ENCODE measurements at regions not wholly inside any gene's neighbourhood (a gene's known extent, or its start where the extent isn't known, plus 50 kb on each side); places are given as distances from the start of the nearest gene placed in this dataset.

DNA sequence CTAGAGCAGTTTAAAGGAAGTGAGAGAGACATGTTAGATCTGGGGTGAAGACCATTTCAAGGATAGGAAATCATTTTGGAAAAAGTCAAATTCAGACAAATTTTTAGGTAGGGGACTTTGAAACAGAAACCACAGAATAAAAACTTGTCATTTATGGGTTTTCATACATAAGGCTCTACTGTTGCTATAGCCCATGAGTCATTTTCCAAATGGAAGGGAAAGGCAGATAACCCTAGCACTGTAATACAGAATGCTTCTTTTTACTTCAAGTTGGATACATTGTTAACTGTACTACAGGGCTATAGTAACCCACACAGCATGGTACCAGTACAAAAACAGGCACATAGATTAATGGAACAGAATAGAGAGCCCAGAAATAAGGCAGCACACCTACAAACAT is 455.4 kb downstream of the EBF1 start:
- DNase-seq, result no peak
- intact Hi-C loops (cut with DNase I), result no loop called here
- ATAC-seq, result no peak

DNA sequence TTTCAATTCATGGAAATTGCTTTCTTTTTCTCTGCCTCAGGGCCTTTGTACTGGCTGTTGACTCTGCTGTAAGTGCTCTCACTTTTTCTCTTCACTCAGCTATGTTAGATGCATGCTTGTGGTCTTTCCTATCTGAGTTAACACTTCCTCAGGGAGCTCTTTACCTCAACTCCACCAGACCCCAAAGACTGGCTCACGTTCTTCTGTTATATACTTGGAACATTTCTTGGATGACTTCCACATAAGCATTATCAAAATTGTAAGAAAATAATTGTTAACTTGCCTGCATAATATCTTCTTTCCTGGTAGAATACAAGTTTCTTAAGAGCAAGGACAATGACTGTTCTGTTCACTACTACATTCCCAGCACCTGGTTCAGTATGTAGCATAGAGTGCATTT is 455.9 kb downstream of the EBF1 start:
- intact Hi-C loops (cut with DNase I), result no loop called here
- ATAC-seq (no peak), DNase-seq (no peak)

DNA sequence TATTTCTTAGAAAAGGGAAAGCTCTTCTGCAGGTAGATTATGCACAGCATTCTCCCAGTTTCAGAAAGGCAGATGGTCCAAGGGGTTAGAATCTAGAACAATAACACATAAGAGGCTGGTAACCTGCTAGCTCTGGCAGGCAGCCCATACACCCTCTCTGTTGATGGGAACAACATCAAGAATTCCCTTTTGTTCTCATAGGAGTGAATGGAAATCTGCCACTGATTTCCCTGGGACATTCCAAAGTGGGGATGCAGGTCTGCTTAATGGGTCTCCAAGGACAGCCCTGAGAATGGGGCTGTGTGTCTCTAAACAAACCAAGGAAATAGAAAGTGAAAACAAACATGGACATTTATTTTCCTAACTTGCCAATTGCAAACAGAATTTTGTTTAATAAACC is 456.8 kb downstream of the EBF1 start:
- intact Hi-C loops (cut with DNase I), result no loop called here
- ATAC-seq, result peak; percentile 27 to 40
- no peak for DNase-seq

DNA sequence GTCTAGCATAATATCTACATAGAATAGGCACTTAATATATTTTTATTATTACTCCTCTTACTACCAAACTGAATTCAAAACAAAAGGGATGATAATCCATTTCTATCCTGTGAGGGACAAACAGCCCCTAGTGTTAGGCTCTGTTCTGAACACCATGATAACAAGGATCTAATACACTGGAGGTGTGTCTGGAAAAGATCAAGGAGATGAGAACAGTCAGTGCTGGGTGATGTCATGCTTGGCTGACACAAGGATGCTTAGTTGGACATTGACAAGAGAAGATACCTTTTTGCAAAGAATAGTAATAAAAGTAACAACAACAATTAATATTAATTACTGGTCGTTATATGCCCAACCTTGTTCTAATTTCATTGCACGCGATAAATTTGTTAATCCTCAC is 458.7 kb downstream of the EBF1 start:
- intact Hi-C loops (cut with DNase I), result no loop called here
- no peak for DNase-seq
- no peak for ATAC-seq

DNA sequence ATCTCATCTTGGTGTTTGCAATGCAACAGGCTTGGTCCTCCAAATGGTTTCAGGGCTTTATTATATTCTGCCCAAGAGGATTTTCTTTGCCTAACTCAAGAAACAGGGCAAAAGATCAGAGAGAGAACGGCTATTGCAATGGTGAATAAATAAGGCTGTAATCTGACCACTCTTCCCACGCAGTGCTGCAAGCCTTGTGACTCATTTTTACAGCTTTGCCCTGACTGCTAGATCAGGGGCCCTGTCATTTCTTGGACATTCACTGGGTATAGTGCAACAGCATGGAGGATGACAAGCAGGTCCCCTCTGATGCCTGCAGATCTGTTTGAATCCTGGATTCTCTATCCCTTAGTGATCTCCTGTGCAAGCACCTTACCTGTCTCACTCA is 459.1 kb downstream of the EBF1 start:
- intact Hi-C loops (cut with DNase I), result no loop called here
- ATAC-seq (no peak), DNase-seq (no peak)

DNA sequence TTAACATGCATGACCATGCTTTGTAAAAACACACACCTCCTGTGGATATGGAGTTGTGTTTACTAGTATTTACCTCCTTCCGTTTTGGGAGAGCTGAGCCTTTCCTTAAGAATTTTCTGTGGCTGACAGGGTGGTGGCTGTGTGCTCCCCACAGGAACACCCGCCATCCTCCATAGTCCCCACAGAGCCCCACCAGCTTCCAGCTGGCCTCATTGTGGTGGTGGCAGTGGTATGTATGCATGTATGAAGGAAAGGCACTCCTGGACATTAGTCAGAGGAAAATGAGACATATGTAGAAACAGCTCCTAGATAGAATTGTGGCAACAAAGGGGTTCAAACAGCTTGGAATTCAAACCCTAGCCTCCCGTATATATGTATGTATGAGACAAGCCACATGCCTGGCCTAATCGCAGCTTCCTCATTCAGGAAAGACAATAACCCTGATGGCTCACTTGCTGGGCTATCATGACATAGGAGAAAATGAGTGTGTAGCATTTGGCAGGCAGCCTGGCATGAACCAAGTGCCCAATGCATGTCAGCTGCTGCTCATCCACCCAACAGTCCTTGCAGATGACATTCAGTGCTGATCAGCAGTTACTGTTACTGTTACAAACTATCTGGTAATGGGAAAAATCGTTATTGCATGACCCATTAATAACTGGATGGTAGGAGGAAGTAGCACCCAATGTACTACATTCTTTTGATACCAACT is 459.7 kb downstream of the EBF1 start:
- DNase-seq (no peak), ATAC-seq (no peak)
- intact Hi-C loops (cut with DNase I), result no loop called here

DNA sequence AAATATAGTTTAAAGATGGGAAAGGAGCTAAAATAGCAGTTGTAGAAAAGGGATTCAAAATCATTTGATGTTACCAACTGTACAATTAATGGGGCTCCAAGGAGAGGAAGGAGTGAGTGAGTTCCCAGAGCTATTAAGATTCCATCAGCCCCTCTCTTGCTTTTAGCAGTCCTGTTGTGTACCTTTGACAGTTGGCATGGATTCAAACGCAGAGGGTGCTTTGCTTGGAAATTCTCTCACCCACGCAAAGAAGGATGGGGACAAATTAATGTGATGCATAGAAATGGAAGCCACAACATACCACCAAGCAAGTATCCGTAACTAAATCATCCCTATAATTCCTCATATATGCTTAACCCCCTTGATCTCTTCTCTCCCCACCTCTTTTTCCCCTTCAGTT is 461.3 kb downstream of the EBF1 start:
- intact Hi-C loops (cut with DNase I), result no loop called here
- ATAC-seq, result no peak
- no peak for DNase-seq

DNA sequence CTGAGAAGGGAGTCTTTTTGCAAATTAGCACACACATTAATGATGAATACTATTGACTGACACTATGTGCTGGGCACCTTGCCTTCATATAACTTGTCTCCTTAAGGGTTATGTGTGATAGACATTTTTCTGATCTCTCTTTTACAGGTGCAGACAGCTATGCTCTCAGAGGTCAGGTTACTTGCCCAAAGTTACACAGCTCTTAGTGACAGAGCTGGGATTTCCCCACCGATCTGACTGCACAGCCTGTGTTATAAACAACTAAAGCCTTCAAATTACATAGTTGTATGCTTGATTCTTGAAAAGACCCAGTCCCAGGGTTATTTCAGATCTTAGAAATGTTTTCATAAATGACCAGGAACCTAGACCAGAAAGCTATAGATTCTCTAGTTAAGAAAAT is 462.7 kb downstream of the EBF1 start:
- no peak for ATAC-seq
- no peak for DNase-seq
- intact Hi-C loops (cut with DNase I), result no loop called here

DNA sequence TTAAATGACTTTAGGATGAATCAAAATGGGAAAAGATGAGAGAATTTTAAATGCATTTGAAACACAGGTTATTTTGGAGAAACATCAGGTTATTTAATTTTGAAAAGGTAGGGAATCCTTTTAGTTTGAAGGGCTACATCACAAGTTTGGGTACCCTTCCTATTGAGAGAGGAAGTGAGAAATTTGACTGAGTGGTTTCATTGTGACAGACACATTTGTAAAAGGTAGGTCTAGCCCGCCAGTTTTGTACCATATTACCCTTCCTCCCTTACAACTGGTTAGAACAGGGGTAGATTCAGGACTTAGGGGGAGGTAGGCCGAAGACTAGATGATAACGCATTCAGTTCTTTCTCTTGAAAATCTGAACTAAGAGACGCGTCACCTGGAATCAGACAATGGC is 464.2 kb downstream of the EBF1 start:
- DNase-seq, result no peak
- ATAC-seq, result no peak
- intact Hi-C loops (cut with DNase I), result no loop called here

DNA sequence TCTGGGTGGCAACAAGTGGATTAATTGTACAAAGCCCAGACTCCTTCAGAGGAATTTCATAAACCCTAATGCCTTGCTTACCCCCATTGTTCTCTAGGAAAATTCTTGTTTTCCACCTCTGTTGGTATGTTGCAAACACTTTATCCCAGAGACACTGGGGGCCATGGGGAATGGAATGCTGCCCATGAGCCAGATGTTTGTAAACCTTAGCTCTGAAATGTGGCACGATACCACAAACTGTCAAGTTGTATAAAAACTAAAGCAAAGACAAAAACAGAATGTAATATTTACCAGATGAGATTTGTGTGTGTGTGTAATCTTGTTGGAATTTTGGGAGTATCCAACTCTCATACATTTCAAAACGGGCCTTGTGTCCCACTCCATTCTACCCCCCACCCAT is 465.0 kb downstream of the EBF1 start:
- DNase-seq, result no peak
- intact Hi-C loops (cut with DNase I), result no loop called here
- no peak for ATAC-seq

DNA sequence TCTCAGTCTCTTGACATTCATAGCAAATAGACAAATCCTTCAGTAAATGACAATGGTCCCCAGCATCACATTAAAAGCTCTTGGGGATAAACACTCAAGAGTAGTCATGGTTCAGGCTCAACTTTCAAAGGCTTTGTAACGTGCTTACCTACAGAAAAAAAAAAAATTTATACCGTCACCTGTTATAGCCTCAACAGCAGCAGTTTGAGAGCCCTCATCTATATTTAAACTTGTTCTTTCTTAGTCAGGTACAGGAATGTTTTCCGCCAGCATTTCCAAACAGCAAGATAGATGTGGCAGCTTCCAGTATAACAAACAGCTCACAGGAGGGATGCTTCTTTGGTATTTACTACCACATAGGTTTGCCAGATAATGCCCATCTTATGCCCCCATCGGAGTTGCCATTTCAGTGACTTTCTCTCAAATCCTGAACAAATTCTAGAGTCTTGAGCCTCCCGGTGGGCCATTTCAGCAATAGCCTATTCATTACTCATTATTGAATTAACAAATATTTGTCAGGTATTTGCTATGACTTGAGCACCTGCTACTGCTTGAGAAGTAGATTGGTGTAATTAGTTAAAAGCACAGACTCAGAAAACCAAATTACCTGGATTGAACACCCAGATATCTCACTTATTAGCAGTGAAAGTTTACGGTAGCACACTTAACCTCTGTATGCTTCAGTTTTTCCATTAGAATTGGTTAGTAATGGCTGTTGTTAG is 470.0 kb downstream of the EBF1 start:
- intact Hi-C loops (cut with DNase I), result no loop called here
- ATAC-seq (no peak), DNase-seq (no peak)

DNA sequence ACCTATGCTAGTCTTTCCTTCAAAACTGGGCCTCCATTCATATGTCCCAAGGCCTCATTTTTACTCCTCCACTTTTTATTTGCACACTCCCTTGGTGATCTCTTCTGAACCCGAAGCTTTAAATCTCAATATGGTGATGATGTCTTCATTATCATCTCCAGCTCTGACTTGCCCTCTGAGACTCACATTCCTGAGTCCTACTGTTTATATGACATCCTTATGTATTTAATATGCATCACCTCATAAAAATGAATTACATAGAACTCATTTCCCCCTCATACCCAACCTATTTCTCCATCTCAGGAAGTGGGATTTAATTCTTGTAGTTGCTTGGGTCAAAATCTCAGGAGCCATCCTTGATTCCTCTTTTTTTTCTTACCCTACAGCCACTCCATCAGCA is 473.0 kb downstream of the EBF1 start:
- ATAC-seq, result no peak
- no peak for DNase-seq
- intact Hi-C loops (cut with DNase I), result no loop called here

DNA sequence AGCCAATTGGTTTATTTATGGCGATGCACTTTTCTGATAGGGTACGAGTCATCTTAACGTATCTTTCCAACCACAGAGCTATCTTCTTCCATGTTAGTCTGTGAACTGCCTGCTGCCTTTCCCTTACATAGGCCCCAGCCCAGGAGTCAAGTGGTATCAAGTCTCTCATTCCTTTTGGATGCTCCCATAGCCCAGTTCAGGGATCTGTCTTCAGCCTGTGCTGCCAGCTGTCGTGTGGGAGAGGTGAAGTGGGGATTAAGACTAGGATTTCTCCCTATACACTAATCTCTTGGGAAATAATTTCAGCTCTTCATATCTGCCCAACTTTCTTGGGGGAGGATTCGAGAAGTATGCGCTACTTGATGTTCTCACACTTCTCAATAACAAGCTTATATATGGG is 475.7 kb downstream of the EBF1 start:
- intact Hi-C loops (cut with DNase I), result no loop called here
- ATAC-seq (no peak), DNase-seq (no peak)

DNA sequence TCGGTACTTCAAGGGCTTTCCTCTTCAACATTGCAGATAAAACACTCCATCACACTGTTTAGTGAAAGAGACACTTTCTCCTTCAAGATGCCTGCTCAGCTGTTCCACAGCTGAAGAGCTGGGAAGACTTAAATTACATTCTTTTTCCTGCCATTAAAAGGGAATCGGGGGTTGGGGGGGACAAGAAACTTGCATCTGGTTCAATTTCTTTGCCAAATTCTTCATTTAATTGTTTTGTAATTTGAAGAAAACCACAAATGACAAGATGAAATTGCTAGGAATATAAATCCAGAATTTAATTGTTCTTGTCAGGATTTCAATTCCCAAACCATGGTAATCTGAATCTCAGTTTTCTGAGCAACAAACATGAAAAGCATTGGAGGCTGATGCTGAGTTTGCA is 478.3 kb downstream of the EBF1 start:
- no peak for DNase-seq
- intact Hi-C loops (cut with DNase I), result no loop called here
- ATAC-seq, result no peak

DNA sequence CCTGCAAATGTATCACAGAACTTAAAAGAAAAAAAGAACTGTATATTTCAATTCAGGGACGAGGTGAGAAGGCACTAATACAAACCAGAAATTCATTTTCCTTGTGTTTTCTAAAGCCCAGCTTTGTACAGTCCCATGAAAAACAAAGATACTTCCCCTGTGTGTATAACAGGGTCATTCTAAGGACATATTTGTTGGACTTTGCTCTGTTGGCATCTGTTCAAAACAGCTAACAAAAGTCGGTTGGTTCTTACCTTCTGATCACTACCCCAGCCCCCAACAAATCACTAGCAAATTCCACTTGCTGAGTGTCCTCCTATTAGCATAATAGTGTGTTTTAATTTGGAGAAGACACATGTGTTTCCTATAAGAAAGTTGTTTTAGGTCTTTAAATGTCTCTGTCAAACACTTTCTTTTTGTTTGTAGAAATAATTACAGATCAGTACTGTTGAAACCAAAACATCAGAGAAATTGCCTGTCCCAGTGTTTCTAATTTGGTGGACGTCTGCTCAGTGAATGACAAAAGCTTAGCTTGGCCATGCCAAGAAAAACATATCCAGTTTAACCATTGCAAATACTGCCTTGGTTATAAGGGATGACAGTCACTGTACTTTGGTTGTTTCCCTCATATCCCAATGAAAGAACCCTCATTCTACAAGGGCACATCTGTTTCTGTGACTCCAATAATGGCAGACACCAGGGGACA is 480.5 kb downstream of the EBF1 start:
- intact Hi-C loops (cut with DNase I), result no loop called here
- DNase-seq (no peak), ATAC-seq (peak in 1 of 2 donors; percentile 27)

DNA sequence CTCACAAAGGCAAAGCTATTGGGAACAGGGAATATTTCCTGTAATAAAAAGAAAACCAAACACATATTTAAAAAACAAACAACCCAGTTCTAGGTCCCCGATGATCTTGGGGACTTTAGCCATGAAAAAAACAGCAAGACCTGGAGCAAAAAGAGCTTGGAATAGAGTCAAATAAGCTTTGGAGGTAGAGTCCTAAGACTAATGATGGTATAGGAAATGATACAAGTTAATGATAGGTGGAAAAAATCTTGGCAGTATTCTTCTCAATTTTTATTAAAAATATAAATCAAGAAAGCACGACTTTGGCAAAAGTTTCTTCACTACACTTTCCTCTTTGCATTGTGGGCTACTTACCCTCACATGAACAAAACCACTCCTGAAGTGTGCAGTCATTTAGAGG is 481.5 kb downstream of the EBF1 start:
- DNase-seq, result no peak
- ATAC-seq, result no peak
- intact Hi-C loops (cut with DNase I), result no loop called here

DNA sequence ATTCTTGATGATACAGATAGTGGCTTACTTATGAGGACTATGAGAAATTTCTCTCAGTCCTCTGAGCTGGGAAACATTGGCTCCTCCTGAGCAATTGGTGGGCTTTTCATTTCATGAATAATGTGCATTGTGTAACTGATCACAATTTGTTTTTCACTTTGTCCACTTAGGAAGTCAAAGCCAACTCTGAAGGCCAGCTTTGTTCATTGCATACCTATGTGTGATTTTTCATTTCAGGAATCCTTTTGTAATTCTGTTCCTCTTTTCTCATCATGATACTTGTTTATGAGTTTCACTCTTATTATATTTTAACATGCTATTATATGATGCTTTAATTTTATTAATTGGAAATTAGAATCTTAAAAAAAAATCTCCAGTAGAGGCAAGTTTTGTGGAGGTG is 483.0 kb downstream of the EBF1 start:
- DNase-seq, result no peak
- ATAC-seq, result no peak
- intact Hi-C loops (cut with DNase I), result no loop called here

DNA sequence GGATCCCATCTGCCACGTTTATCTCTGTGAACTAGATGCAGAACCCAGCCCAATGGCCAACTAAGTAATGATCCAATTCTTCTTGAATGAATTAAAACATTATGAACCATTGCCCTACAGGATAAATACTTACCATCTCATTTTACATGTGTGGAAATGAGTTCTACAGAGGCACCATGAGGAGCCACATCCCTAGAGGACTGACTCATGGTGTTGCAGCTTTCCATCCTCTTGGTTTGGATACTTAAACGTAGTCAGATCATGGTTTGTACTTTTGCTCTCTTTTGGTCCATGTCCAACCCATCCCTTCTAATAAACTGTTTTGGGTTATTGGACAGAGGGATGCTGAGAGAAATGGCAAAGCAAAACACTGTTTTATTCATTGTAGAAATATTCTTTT is 484.8 kb downstream of the EBF1 start:
- intact Hi-C loops (cut with DNase I), result no loop called here
- ATAC-seq, result no peak
- no peak for DNase-seq

DNA sequence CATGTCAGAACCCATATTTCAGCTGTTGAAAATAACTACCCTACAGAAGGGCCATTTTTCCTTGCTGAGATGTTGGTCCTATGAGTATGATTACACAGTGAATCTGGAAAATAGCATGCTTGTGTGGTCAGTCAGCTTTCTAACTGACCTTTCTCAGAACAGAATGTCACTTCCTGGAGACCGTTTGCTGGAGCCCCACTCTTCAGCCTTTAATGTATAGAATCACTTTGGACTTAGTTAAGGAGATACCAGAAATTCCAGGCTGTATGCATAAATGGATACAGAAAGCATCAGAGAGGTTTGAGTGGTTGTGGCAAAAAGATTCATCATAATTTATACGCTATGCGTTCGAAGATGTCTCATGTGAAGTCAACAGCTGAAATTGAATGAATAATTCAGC is 488.1 kb downstream of the EBF1 start:
- DNase-seq, result no peak
- intact Hi-C loops (cut with DNase I), result no loop called here

DNA sequence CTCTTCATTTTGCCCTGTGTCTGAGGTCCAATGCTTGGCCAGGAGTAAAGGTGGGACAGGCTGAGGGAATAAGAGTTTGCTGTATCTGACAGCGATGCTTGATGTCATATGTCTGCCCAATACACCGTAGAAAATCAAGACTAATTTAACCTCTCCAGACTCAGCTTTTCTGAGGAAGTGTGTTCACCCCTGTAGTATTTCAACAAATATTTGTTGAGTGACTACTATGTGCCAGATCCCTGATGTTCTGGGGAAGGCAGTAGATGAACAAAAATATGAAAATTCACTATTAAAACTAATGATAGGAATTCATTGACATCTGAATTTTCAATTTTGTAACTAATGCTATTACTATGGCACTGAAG is 489.7 kb downstream of the EBF1 start:
- ATAC-seq (no peak), DNase-seq (no peak)
- intact Hi-C loops (cut with DNase I), result no loop called here

More for the DNA sequence above, 488.1 kb downstream of the EBF1 start:
- ATAC-seq, result no peak

Data from left cardiac atrium (tissue), 4 donors.